Fibroblast of pulmonary artery (primary cell): ENCODE measurements at regions not wholly inside any gene's neighbourhood (a gene's known extent, or its start where the extent isn't known, plus 50 kb on each side); places are given as distances from the start of the nearest gene placed in this dataset.

Experiments
- DNase-seq: peaks from one replicate; pipeline ENCODE4 v3.0.0-alpha.2; 2010; ENCODE audit warnings: low read depth
- H3K4me3 ChIP-seq: replicated peaks from 2 replicates; pipeline ENCODE4 v1.5.1; 2011; ENCODE audit warnings: low read depth, mild to moderate bottlenecking, control low read depth, low read length, moderate library complexity
- CTCF ChIP-seq: IDR thresholded peaks from 2 replicates; pipeline ENCODE4 v1.5.1; 2011; ENCODE audit warnings: mild to moderate bottlenecking, control low read depth, low read length, inconsistent platforms; ENCODE audit errors: missing control alignments

- no peak overlapping the region for H3K4me3 ChIP-seq
- no peak for DNase-seq
- TF ChIP-seq CTCF = no peak
Measured at GRCh38 chr3:178900029-178900646, 171.5 kb downstream of the ZMAT3 start.

GRCh38 chr3:178895178-178895789 is 176.3 kb downstream of the ZMAT3 start:
- H3K4me3 ChIP-seq = no peak overlapping the region
- no peak for DNase-seq
- no peak for TF ChIP-seq CTCF
